BLaER1 treated with 17β-estradiol and CSF1 and Interleukin-3, amounts not matched to agents 10 nM and 100 nM (cell line): ENCODE measurements at regions not wholly inside any gene's neighbourhood (a gene's known extent, or its start where the extent isn't known, plus 50 kb on each side); places are given as distances from the start of the nearest gene placed in this dataset.
"Not testable (repeated sequence)": the region's sequence is repeated elsewhere in the genome, so short reads cannot be mapped to it uniquely, and the experiment has no call there.

ENCODE experiments used
- H3K27ac ChIP-seq, 11 experiments: shearing (Covaris generic); formaldehyde crosslinking; 2 replicates each; pipeline ENCODE4 v1.8.1; 2022
- H3K27me3 ChIP-seq, 11 experiments: shearing (Covaris generic); formaldehyde crosslinking; 2 replicates each; pipeline ENCODE4 v1.8.1; 2022
- H3K36me3 ChIP-seq, 11 experiments: shearing (Covaris generic); formaldehyde crosslinking; 2 replicates each; pipeline ENCODE4 v1.8.1; 2022
- H3K4me1 ChIP-seq, 10 experiments: shearing (Covaris generic); formaldehyde crosslinking; 2 replicates each; pipeline ENCODE4 v1.8.1; 2022
- H3K4me2 ChIP-seq, 11 experiments: shearing (Covaris generic); formaldehyde crosslinking; 2 replicates each; pipeline ENCODE4 v1.8.1; 2022
- H3K4me3 ChIP-seq, 10 experiments: shearing (Covaris generic); formaldehyde crosslinking; 2 replicates each; pipeline ENCODE4 v1.8.1; 2022
- H3K9ac ChIP-seq, 11 experiments: shearing (Covaris generic); formaldehyde crosslinking; 2 replicates each; pipeline ENCODE4 v1.8.1; 2022
- H3K9me3 ChIP-seq, 11 experiments: shearing (Covaris generic); formaldehyde crosslinking; replicated peaks in 1 of 11; 2 replicates each; pipeline ENCODE4 v1.8.1; 2022
- H4K20me1 ChIP-seq, 11 experiments: shearing (Covaris generic); formaldehyde crosslinking; 2 replicates each; pipeline ENCODE4 v1.8.1; 2022
- Cebpa-rat ChIP-seq, 11 experiments: shearing (Covaris generic); IDR thresholded peaks; 2 replicates each; pipeline ENCODE4 v1.8.1; 2022

GRCh38 chr5:167843881-167844572, 447.4 kb upstream of the WWC1 start:
- Histone ChIP-seq H3K9me3 (0 out of 22 replicates have a peak, but pooled peaks cover 0 to 7% (median 0%) of the 10 kb centered on the region in 11 experiments), H4K20me1 (no peaks in the 10 kb centered on the region), H3K36me3 (peaks cover 0 to 47% (median 8%) of the 10 kb centered on the region in 11 experiments; a peak in 7 of 22 replicates), H3K4me1 (peaks cover 0 to 8% (median 2%) of the 10 kb centered on the region in 10 experiments; a peak in 5 of 20 replicates), H3K4me2 (peak overlapping the region in 2 of 11 experiments; percentile 4 to 10; a peak in 4 of 22 replicates), H3K27ac (no peak overlapping the region), H3K4me3 (no peak overlapping the region), H3K9ac (no peak overlapping the region), H3K27me3 (no peaks in the 10 kb centered on the region)
- no peak for TF ChIP-seq Cebpa-rat (IDR thresholded peaks at IDR 0.05)

DNA sequence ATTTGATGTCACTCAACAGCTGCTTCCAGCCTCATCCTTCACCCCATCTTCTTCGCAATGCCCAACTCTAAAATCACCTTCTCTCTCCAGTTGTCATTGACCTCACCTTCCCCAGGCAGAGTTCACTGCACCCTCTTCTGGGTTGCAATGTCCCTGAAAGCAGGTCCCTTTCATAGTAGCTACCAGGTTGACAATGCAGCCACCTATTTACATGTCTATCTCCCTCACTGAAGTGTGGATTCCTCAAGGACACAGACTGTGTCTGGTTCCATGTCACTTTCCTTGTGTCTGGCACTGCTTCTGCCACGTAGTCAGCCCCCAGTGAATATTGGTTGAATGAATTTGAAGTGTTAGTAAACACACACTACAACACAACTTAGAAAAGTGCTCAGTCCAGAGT, 445.5 kb upstream of the WWC1 start:
- Histone ChIP-seq H3K9ac (no peak overlapping the region), H3K4me1 (peaks cover 0 to 21% (median 10%) of the 10 kb centered on the region in 10 experiments; a peak in 14 of 20 replicates), H4K20me1 (no peaks in the 10 kb centered on the region), H3K4me2 (no peak overlapping the region), H3K27ac (no peak overlapping the region), H3K4me3 (no peak overlapping the region), H3K36me3 (peaks cover 0 to 58% (median 9%) of the 10 kb centered on the region in 11 experiments; a peak in 10 of 22 replicates), H3K27me3 (no peaks in the 10 kb centered on the region), H3K9me3 (peaks cover 0 to 9% (median 0%) of the 10 kb centered on the region in 11 experiments; a peak in 1 of 22 replicates)
- TF ChIP-seq Cebpa-rat (IDR thresholded peaks at IDR 0.05) = no peak

GRCh38 chr5:167849874-167850273, 441.6 kb upstream of the WWC1 start:
- Histone ChIP-seq H3K9ac (no peak overlapping the region), H3K4me3 (no peak overlapping the region), H3K36me3 (peaks cover 0 to 68% (median 9%) of the 10 kb centered on the region in 11 experiments; a peak in 10 of 22 replicates), H3K27ac (no peak overlapping the region), H3K9me3 (peaks cover 0 to 9% (median 0%) of the 10 kb centered on the region in 11 experiments; a peak in 3 of 22 replicates), H3K4me1 (peaks cover 0 to 15% (median 10%) of the 10 kb centered on the region in 10 experiments; a peak in 13 of 20 replicates), H4K20me1 (no peaks in the 10 kb centered on the region), H3K27me3 (no peaks in the 10 kb centered on the region), H3K4me2 (peak overlapping the region in 6 of 11 experiments; percentile 3 to 45 (median 18); a peak in 6 of 22 replicates)
- peak in 2 of 11 experiments; percentile 21 to 53; a peak in 2 of 22 replicates for TF ChIP-seq Cebpa-rat (IDR thresholded peaks at IDR 0.05)

DNA sequence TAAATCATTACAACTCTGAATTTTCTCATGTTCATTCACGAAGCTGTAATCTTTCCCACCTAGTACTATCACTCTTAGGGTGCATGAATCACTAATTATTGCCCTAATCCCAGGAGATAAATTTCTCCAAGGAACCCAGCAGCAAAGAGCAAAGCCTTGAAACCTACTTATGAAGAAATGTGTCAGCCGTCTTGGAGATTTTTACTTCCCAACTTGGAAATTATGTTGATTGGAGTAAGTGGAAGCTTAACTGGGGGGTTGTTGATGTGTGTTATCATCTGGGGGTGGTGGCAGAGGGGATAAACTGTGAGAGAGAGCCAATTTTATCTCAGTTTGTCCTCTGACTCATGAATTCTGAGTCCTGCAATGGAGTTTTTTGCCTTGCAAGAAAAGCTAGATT, 440.5 kb upstream of the WWC1 start:
- Histone ChIP-seq H3K27ac (no peak overlapping the region), H3K9me3 (peaks cover 0 to 9% (median 0%) of the 10 kb centered on the region in 11 experiments; a peak in 3 of 22 replicates), H3K36me3 (peaks cover 0 to 68% (median 9%) of the 10 kb centered on the region in 11 experiments; a peak in 10 of 22 replicates), H3K9ac (no peak overlapping the region), H3K4me2 (peak overlapping the region in 7 of 11 experiments; percentile 4 to 45 (median 20); a peak in 4 of 22 replicates), H4K20me1 (no peaks in the 10 kb centered on the region), H3K4me3 (no peak overlapping the region), H3K27me3 (no peaks in the 10 kb centered on the region), H3K4me1 (peaks cover 0 to 15% (median 10%) of the 10 kb centered on the region in 10 experiments; a peak in 13 of 20 replicates)
- no peak for TF ChIP-seq Cebpa-rat (IDR thresholded peaks at IDR 0.05)

GRCh38 chr5:167851416-167851815, 440.0 kb upstream of the WWC1 start:
- H3K9ac ChIP-seq = no peak overlapping the region
- no peak overlapping the region for H3K4me2 ChIP-seq
- peaks cover 0 to 15% (median 10%) of the 10 kb centered on the region in 10 experiments; a peak in 13 of 20 replicates for H3K4me1 ChIP-seq
- no peak overlapping the region for H3K4me3 ChIP-seq
- H3K36me3 ChIP-seq = peaks cover 0 to 64% (median 9%) of the 10 kb centered on the region in 11 experiments; a peak in 10 of 22 replicates
- H3K27ac ChIP-seq = no peak overlapping the region
- TF ChIP-seq Cebpa-rat (IDR thresholded peaks at IDR 0.05) = no peak
- no peaks in the 10 kb centered on the region for H4K20me1 ChIP-seq
- no peaks in the 10 kb centered on the region for H3K27me3 ChIP-seq
- H3K9me3 ChIP-seq = peaks cover 0 to 10% (median 0%) of the 10 kb centered on the region in 11 experiments; a peak in 3 of 22 replicates

GRCh38 chr5:167852515-167852914, 438.9 kb upstream of the WWC1 start:
- Histone ChIP-seq H3K27me3 (no peaks in the 10 kb centered on the region), H3K9ac (no peak overlapping the region), H3K9me3 (peaks cover 0 to 14% (median 0%) of the 10 kb centered on the region in 11 experiments; a peak in 5 of 22 replicates), H3K27ac (no peak overlapping the region), H3K4me1 (peaks cover 0 to 15% (median 10%) of the 10 kb centered on the region in 10 experiments; a peak in 13 of 20 replicates), H4K20me1 (no peaks in the 10 kb centered on the region), H3K4me3 (no peak overlapping the region), H3K4me2 (no peak overlapping the region), H3K36me3 (peaks cover 0 to 64% (median 8%) of the 10 kb centered on the region in 11 experiments; a peak in 10 of 22 replicates)
- TF ChIP-seq Cebpa-rat (IDR thresholded peaks at IDR 0.05) = no peak

DNA sequence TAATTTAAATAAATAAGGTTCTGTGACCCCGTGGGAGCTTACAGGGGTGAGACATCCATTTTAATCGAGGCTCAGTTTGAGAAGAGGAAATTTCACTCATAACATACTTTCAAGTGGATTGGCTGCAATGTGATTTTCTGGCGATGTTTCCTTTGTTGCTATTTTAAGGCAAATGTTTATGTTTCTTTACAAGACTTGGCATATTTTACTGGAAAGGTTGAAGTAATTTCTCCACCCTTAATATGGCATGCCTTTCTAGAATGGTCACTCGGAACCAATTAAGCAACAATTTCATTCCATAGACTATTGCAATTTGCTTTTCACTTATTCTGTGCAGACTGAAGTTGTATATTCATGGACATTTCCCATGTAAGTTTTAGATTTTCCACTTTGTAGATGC, 438.0 kb upstream of the WWC1 start:
- peaks cover 0 to 66% (median 5%) of the 10 kb centered on the region in 11 experiments; a peak in 10 of 22 replicates for H3K36me3 ChIP-seq
- H4K20me1 ChIP-seq = no peaks in the 10 kb centered on the region
- TF ChIP-seq Cebpa-rat (IDR thresholded peaks at IDR 0.05) = no peak
- no peaks in the 10 kb centered on the region for H3K27me3 ChIP-seq
- peak overlapping the region in 1 of 11 experiments; percentile 17; a peak in 1 of 22 replicates for H3K4me2 ChIP-seq
- H3K9me3 ChIP-seq = peaks cover 0 to 23% (median 8%) of the 10 kb centered on the region in 11 experiments; a peak in 13 of 22 replicates
- peaks cover 0 to 15% (median 10%) of the 10 kb centered on the region in 10 experiments; a peak in 13 of 20 replicates for H3K4me1 ChIP-seq
- no peak overlapping the region for H3K9ac ChIP-seq
- H3K27ac ChIP-seq = no peak overlapping the region
- no peak overlapping the region for H3K4me3 ChIP-seq

GRCh38 chr5:167855818-167856217, 435.6 kb upstream of the WWC1 start:
- Histone ChIP-seq H3K27ac (no peak overlapping the region), H4K20me1 (no peaks in the 10 kb centered on the region), H3K4me1 (peaks cover 0 to 5% (median under 1%) of the 10 kb centered on the region in 10 experiments; a peak in 6 of 20 replicates), H3K4me3 (no peak overlapping the region), H3K9ac (no peak overlapping the region), H3K4me2 (no peak overlapping the region), H3K9me3 (peaks cover 0 to 16% (median 9%) of the 10 kb centered on the region in 11 experiments; a peak in 13 of 22 replicates), H3K27me3 (no peaks in the 10 kb centered on the region), H3K36me3 (peaks cover 0 to 43% (median under 1%) of the 10 kb centered on the region in 11 experiments; a peak in 8 of 22 replicates)
- no peak for TF ChIP-seq Cebpa-rat (IDR thresholded peaks at IDR 0.05)

DNA sequence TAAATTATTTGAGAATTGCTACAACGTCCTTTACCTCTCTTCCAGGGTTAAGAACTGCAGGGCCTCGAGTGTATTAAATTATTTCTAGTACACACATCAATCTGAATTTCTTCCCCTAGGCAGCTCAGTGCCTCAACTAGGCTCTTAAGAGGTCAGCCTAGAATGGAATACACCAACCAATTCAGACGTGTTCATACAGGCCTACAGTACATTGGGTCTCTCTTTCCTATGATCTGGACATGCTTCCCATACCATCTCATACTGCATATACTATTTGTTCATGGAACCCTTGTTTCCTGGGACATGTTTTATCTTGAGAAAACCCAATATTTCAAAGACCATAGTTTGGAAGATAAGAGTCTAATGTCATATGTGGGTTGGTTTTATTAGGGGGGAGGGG, 434.1 kb upstream of the WWC1 start:
- Histone ChIP-seq H3K27me3 (no peaks in the 10 kb centered on the region), H3K9me3 (peaks cover 0 to 16% (median 9%) of the 10 kb centered on the region in 11 experiments; a peak in 13 of 22 replicates), H4K20me1 (0 out of 22 replicates have a peak, but pooled peaks cover 0 to 7% (median 0%) of the 10 kb centered on the region in 11 experiments), H3K4me2 (no peak overlapping the region), H3K4me1 (peaks cover 0 to 5% (median 0%) of the 10 kb centered on the region in 10 experiments; a peak in 1 of 20 replicates), H3K9ac (no peak overlapping the region), H3K4me3 (no peak overlapping the region), H3K36me3 (peaks cover 0 to 40% (median 3%) of the 10 kb centered on the region in 11 experiments; a peak in 10 of 22 replicates), H3K27ac (no peak overlapping the region)
- TF ChIP-seq Cebpa-rat (IDR thresholded peaks at IDR 0.05) = no peak

GRCh38 chr5:167858186-167858855, 433.1 kb upstream of the WWC1 start:
- not testable (repeated sequence) for H3K4me2 ChIP-seq, H3K9ac ChIP-seq, H3K27me3 ChIP-seq, H4K20me1 ChIP-seq, H3K27ac ChIP-seq, H3K4me3 ChIP-seq, H3K4me1 ChIP-seq
- peaks cover 0 to 16% (median 9%) of the 10 kb centered on the region in 11 experiments; a peak in 13 of 22 replicates for H3K9me3 ChIP-seq
- peaks cover 0 to 44% (median 12%) of the 10 kb centered on the region in 11 experiments; a peak in 12 of 22 replicates for H3K36me3 ChIP-seq
